Activated CD8-positive, alpha-beta memory T cell treated with anti-CD3 and anti-CD28 coated beads for 24 hours (primary cell): ENCODE measurements at regions not wholly inside any gene's neighbourhood (a gene's known extent, or its start where the extent isn't known, plus 50 kb on each side); places are given as distances from the start of the nearest gene placed in this dataset.

Source experiments
- DNase-seq: peaks from one replicate; pipeline ENCODE4 v3.0.0-alpha.2; 2020

GRCh38 chr3:182709306-182709705, 84.0 kb upstream of the ATP11B start:
- DNase-seq: no peak

- DNase-seq: no peak
Measured at GRCh38 chr3:182710557-182711157, 82.6 kb upstream of the ATP11B start.

GRCh38 chr3:182711261-182711683, 82.0 kb upstream of the ATP11B start:
- no peak for DNase-seq

- no peak for DNase-seq
Measured at GRCh38 chr3:182711853-182712252, 81.5 kb upstream of the ATP11B start.

GRCh38 chr3:182713111-182713510, 80.2 kb upstream of the ATP11B start:
- no peak for DNase-seq

- no peak for DNase-seq
Measured at GRCh38 chr3:182713743-182714517, 79.4 kb upstream of the ATP11B start.

GRCh38 chr3:182715006-182715405, 78.3 kb upstream of the ATP11B start:
- no peak for DNase-seq

- no peak for DNase-seq
Measured at GRCh38 chr3:182716114-182716688, 77.1 kb upstream of the ATP11B start.

- no peak for DNase-seq
Measured at GRCh38 chr3:182717216-182717615, 76.1 kb upstream of the ATP11B start.

GRCh38 chr3:182722907-182723306, 70.4 kb upstream of the ATP11B start:
- DNase-seq: no peak

- DNase-seq: no peak
Measured at GRCh38 chr3:182723596-182723995, 69.7 kb upstream of the ATP11B start.

- no peak for DNase-seq
Measured at GRCh38 chr3:182725372-182726251, 67.7 kb upstream of the ATP11B start.

- no peak for DNase-seq
Measured at GRCh38 chr3:182726258-182727142, 66.8 kb upstream of the ATP11B start.

GRCh38 chr3:182728238-182728637, 65.1 kb upstream of the ATP11B start:
- DNase-seq: no peak

- DNase-seq: no peak
Measured at GRCh38 chr3:182729903-182730674, 63.2 kb upstream of the ATP11B start.

- no peak for DNase-seq
Measured at GRCh38 chr3:182730675-182731042, 62.6 kb upstream of the ATP11B start.

GRCh38 chr3:182731764-182732163, 61.5 kb upstream of the ATP11B start:
- DNase-seq: no peak

GRCh38 chr3:182732232-182733015, 60.9 kb upstream of the ATP11B start:
- DNase-seq: no peak

- no peak for DNase-seq
Measured at GRCh38 chr3:182735672-182736071, 57.6 kb upstream of the ATP11B start.

- DNase-seq: no peak
Measured at GRCh38 chr3:182737825-182738224, 55.5 kb upstream of the ATP11B start.
